ENCODE measurements at regions not wholly inside any gene's neighbourhood (a gene's known extent, or its start where the extent isn't known, plus 50 kb on each side); places are given as distances from the start of the nearest gene placed in this dataset.

- Histone ChIP-seq H3K4me2 (ENCODE audit: insufficient read depth in 1 of 2, low read depth in 2 of 2, low read length in 2 of 2) (no peak overlapping the region), H2BK120ac (replicated peaks; ENCODE audit: low read depth, low read length) (no peak overlapping the region), H3K27me3 (replicated peaks in 1 of 4; ENCODE audit: control insufficient read depth in 3 of 4, extremely low read depth in 1 of 4, insufficient read depth in 3 of 4, low read length in 3 of 4) (no peaks in the 10 kb centered on the region), H4K5ac (ENCODE audit: insufficient read length, low read depth, low read length) (no peak overlapping the region), H3K23ac (ENCODE audit: insufficient read length) (no peak overlapping the region), H2BK5ac (ENCODE audit: low read depth, low read length) (no peak overlapping the region), H2BK15ac (ENCODE audit: low read length) (no peak overlapping the region), H3K79me1 (ENCODE audit: low read depth, low read length) (no peaks in the 10 kb centered on the region), H3K4me1 (replicated peaks in 1 of 4; ENCODE audit: control insufficient read depth in 3 of 4, insufficient read depth in 4 of 4, low read length in 3 of 4) (no peaks in the 10 kb centered on the region), H3K27ac (ENCODE audit: low read depth, low read length) (no peak overlapping the region), H3K9ac (replicated peaks in 1 of 4; ENCODE audit: extremely low read depth in 1 of 4, low read depth in 3 of 4, low read length in 3 of 4) (no peak overlapping the region), H3K9me3 (ENCODE audit: insufficient read depth in 2 of 2, low read depth in 1 of 2, low read length in 1 of 2) (peaks cover 3 to 5% of the 10 kb centered on the region in 2 experiments; a peak in 2 of 4 replicates), H3K23me2 (ENCODE audit: low read depth, low read length) (no peaks in the 10 kb centered on the region), H2AFZ (ENCODE audit: low read length) (no peak overlapping the region), H4K8ac (ENCODE audit: extremely low read depth, insufficient read depth, low read length) (no peak overlapping the region), H4K20me1 (replicated peaks in 1 of 2; ENCODE audit: control insufficient read depth in 1 of 2, insufficient read depth in 2 of 2, low read length in 2 of 2) (no peaks in the 10 kb centered on the region), H3K4ac (replicated peaks; ENCODE audit: insufficient read length, low read depth, low read length) (no peak overlapping the region), H3K14ac (ENCODE audit: insufficient read length) (no peak overlapping the region), H2BK12ac (ENCODE audit: low read depth, low read length) (no peak overlapping the region), H3K56ac (replicated peaks; ENCODE audit: insufficient read length, low read depth, low read length) (no peak overlapping the region), H4K91ac (replicated peaks; ENCODE audit: insufficient read length, low read length) (no peak overlapping the region), H3K79me2 (ENCODE audit: control insufficient read depth in 1 of 2, insufficient read depth in 2 of 2, low read length in 2 of 2) (no peaks in the 10 kb centered on the region), H3K36me3 (ENCODE audit: control insufficient read depth in 2 of 4, insufficient read depth in 4 of 4, low read length in 3 of 4) (no peaks in the 10 kb centered on the region), H2BK20ac (ENCODE audit: low read length) (no peak overlapping the region), H3K4me3 (ENCODE audit: extremely low read depth in 1 of 4, insufficient read depth in 2 of 4, low read depth in 3 of 4, low read length in 4 of 4) (no peak overlapping the region), H3K18ac (ENCODE audit: extremely low read depth, low read length) (no peak overlapping the region), H2AK5ac (ENCODE audit: low read depth, low read length) (no peak overlapping the region)
- no peak for FAIRE-seq
- TF ChIP-seq SIRT6 (IDR thresholded peaks at IDR 0.05; ENCODE audit: low read length) (no peak), CHD7 (IDR thresholded peaks at IDR 0.05; ENCODE audit: insufficient replicate concordance, low read length) (no peak)
- ChIA-PET POLR2A (ENCODE audit: partially characterized antibody) (no interaction called here), CTCF (ENCODE audit: partially characterized antibody) (no interaction called here)
- no peak for DNase-seq (ENCODE audit: low read depth in 1 of 2, low spot score in 2 of 2)
Measured at GRCh38 chr6:135647521-135647920, 150.0 kb upstream of the AHI1 start.
